ENCODE measurements at regions not wholly inside any gene's neighbourhood (a gene's known extent, or its start where the extent isn't known, plus 50 kb on each side); places are given as distances from the start of the nearest gene placed in this dataset.
A peak's percentile ranks its signal among the peaks of the same experiment; 100 is the strongest.

DNA sequence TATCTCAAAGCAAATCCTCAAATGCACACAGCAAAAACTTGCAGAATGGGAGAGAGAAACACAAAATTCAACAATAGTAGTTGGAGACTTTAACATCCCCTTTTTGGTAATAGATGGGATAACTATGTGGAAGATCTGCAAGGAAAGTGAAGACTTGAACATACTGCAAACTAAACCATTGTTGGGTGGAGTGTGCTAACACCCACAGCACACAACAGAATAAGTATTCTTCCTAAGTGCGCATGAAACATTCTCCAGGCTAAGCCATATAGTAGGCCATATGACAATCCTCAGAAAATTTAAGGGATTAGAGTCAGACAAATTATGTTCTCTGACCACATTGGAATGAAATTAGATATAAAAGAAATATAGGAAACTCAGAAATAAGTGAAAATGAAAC, 230.6 kb downstream of the FBXO15 start:
- DNase-seq: no peak

DNA sequence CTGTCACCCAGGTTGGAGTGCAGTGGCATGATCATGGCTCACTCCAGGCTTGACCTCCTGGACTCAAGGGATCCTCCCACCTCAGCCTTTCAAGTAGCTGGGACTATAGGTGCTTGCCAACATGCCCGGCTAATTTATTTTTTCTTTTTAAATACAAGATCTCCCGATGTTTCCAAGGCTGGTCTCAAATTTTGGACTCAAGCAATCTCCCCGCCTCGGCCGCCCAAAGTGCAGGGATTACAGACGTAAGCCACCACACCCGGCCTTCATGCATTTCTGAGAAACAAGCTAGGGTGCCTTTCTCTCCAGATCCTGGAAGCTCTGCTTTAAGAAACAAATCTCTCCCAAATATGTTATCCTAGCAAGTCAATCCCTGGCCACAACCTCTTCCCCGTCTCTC, 234.1 kb downstream of the FBXO15 start:
- no peak for DNase-seq

- no peak for DNase-seq
Observed at GRCh38 chr18:73908323-73908722, 239.3 kb downstream of the FBXO15 start.

GRCh38 chr18:73901566-73901965, 246.1 kb downstream of the FBXO15 start:
- DNase-seq: no peak

DNA sequence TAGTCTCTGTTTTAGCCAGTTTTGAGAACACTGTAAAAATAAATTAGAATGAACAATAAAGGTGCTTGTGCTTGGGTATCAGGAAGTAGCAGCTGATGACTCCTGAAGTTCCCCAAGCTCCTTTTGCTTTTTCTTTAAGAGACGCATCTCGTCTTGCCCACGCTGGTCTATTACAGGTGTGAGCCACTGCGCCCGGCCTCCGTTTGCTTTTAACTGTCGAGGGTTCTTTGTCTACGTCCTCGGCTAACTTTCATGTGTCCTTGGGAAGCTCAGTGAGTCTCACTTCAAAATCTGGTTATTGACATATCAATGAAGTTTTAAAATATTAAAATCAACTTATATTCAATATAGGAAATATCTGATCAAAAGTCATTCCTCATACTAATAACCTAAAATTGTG, 246.5 kb downstream of the FBXO15 start:
- no peak for DNase-seq

DNA sequence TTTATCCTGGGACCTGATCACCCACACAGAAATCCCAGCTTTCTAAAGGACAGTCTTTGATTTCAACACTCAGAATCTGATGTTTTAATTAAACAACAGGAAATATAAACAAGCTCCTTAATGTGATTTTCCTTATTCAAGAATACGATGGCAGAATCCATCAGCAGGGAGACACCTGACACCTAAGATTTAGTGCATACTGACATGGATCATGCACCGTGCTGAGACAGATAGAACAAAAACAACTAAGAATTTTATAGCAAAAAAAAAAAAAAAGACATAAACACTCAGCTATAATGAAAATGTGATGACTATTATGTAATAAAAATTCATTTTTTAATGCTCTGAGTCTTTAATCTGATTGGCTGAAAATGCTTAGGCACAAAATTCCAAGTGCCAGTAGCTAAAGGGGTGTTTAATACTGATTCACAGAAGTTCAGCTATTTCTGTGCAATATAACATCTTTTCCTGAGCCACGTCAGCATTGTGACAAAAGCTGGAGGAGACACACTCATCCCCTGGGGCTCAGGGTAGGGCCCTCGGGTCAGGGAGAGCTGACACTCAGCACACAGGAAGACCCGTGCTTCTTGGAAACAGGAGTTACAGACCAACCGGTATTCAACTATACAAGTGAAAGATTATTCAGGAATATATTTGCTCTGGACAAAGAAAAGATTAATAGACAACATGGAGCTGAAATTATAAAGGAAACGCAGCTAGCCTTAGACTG, 247.4 kb downstream of the FBXO15 start:
- no peak for DNase-seq

GRCh38 chr18:73897517-73897916, 250.1 kb downstream of the FBXO15 start:
- DNase-seq: no peak

DNA sequence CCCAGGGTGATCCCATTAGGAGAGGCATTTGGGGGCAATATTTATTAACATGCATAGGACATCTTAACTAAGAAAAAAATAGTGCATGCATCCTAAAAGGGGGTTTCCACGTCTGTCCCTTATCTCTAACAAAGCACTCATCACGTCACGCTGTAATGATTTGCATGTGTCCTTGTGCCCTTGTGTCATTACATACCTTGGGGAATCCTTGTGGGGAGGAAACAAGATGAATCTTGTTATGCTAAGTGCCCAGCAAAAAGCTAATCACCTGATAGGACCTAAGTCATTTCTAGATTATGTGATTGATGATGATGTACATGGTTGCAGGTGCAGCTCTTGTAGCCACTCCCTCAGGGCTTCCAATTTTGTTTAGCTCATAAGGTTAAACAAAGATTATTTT, 250.9 kb downstream of the FBXO15 start:
- no peak for DNase-seq

- peak; percentile 48 for DNase-seq
Observed at GRCh38 chr18:73895701-73896100, 251.9 kb downstream of the FBXO15 start.

GRCh38 chr18:73893880-73894279, 253.8 kb downstream of the FBXO15 start:
- DNase-seq: no peak

DNA sequence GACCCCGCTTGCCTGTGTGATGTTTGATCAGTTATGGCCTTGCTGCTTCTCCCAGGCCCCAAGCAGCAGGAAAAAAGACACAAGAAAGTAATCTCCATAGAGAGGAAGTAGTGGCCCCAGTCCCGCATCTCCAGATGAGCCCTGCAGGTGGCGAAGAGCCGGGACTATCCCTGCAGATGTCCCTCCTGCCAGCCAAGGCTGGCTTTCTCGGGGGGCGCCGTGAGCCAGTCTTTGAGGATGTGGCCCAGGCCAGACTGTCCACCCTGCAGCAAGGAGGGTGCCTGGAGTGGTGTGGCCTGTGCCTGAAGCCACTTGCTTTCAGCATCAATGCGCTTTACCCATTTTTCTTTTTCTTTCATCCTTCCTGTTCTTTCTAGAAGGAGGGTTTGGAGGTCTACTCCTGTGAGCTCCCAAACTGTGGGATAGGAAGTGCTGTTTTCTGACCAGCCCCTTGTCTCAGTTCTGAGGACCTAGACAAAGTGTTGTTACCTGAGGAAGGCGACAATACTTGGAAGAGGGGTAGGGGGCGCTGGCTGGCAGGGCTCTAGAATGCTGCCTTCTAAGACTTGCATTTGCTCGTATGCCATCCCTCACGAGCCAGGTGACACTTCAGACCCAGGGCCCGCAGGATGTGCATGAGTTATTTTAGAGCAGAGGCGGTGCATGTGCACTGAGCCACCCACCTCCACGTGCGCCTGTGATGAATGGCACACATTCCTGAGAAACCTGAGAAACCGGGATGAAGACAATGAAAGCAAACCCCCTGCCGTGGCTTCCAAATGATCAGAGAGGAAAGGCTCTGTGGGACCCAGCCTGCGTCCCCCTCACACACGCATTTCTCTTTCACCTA, 255.8 kb downstream of the FBXO15 start:
- DNase-seq: peak; percentile 70

- DNase-seq: no peak
Observed at GRCh38 chr18:73888565-73888964, 259.1 kb downstream of the FBXO15 start.

DNA sequence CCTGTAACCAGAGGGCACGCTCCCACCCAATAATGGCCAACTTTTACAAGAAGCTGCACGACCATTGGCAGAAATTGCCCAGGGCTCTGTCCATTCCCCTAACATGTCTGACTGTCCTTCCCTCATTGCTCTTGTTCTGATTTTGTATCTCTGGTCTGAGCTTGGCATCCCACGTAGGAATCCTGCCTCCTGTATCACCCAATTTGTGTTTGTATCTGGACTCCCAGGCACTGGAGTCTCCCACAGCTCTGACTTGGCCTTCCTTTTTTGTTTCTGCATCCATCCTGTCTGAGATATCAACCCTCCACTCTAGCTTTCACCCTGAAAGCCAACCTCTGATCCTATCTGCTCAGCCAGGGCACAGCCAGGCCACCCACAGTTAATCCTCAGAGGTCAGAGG, 259.8 kb downstream of the FBXO15 start:
- DNase-seq: no peak

DNA sequence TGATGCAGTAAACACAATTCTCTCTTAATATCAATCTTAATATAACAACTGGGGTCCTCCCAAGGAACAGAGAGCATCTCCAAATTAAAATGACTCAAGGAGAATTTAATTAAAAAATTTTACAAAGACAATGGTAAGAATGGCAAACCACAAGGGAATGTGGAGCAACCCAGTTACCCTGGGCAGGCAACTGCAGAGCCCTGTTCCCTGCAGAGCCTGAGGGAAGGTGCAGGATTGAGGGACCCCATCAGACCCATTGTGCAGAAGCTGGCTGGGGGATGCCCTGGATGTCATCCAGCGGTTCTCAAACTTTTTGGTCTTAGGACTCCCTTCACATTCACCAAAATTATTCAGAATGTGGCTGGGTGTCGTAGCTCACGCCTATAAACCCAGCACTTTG, 262.8 kb downstream of the FBXO15 start:
- DNase-seq: no peak

DNA sequence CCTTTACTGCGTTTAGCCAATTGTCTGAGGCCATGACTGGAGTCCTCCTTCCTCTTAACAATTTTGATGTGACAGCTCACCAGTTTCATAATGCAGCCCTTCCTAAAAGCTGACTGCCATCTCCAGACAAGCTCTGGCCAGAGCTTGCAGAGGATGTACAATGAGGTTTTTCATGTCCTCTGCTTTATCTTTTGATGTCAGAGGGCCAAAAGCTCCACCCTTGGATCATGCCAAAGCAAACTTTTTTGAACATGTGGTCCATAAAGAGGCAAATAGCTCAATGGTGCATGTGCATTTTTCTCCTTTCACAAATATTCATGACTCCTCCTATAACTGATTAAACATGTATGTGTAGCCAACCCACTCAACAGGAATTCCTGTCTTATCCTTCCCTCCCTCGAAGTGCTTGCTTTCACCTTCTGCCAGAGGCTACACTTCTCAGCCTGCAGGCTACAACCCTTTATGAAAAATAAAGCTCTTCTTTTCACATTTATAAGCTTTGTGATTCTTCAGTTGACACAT, 266.2 kb downstream of the FBXO15 start:
- DNase-seq: no peak

GRCh38 chr18:73880387-73880786, 267.2 kb downstream of the FBXO15 start:
- no peak for DNase-seq

GRCh38 chr18:73879766-73880165, 267.9 kb downstream of the FBXO15 start:
- no peak for DNase-seq

GRCh38 chr18:73879328-73879727, 268.3 kb downstream of the FBXO15 start:
- DNase-seq: no peak

DNA sequence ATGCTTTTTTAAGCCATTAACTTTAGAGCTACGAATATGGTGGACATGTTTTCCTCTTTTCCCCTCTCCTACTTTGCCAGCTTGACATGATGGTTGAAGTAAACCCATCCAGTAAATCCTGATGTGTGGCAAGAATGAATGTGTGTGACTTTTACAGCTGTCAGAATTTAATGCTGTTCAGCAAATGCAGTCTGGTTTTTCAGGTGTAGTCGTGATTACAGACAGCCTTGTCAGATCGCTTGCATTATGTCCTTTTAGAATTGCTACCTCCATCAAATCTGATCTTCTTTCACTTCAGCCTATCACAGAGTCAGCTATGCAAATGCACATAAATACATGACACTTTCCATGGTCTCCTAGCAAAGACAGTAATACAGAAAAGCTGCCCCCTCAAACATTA, 278.5 kb downstream of the FBXO15 start:
- no peak for DNase-seq

DNA sequence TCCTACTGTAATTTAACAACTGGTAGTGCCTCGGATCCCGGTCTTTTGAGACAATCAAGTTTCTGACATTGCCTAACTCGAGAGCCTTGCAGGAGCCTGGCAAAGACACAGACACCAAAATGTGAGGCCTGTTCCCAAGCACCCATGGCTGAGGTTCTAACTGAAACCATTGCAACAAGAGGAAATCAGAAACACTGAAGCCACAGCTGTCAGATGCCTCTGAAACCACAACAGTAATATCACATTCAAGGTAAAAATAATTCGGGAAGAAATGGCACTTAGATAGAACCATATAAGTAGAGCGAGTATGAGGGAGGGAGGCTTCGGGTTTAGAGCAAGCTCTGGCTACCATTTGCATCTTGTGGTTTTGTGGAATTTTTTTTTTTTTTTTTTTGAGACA, 285.9 kb downstream of the FBXO15 start:
- DNase-seq: no peak

DNA sequence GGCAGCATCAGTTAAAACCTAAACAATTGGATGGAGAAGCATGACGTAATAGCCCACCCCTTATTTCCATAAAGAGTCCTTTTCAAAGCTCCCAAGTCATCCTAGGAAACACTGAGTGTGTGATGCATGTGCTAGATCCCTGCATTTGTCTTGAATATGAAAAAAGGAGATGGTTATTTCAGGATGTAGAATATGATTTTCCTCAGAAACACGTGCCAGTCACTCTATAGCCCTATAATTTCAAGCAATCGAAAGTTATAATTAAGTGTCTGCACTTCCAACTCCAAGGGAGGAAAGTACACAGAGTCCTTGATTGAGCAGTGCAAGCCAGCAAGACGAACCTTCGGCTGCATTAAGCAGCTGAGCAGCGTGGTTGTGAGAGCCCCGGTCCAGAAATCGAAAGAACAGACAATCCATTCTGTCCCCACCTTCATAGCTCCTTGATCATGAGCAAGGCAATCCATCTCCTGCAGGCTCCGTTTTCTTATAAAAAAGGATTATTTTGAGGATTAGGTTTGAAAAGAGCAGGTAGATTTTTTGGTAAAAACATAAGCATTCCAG, 287.7 kb downstream of the FBXO15 start:
- DNase-seq: no peak

- peak; percentile 21 for DNase-seq
Observed at GRCh38 chr18:73852789-73853549, 294.7 kb downstream of the FBXO15 start.

DNA sequence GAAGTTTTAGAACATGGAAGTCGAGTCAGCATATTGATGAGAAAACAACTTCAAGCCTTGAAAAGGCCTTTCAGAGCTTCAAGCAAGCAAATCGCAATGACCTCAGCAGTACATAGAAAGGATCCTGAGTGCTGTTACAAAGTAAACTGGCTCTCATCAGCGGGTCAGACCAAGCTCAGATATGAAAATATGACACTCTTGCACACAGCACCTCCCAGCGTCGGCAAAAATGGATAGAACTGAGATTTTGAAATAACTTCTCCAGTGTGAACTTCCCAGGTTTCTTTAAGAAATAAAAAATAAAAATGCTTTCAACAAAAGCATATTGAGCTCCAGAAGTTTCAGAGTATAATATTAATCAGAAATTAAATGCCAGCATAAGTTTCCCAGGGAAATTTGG, 296.9 kb downstream of the FBXO15 start:
- DNase-seq: no peak

Data from NCI-H146 (cell line).